ENCODE measurements at regions not wholly inside any gene's neighbourhood (a gene's known extent, or its start where the extent isn't known, plus 50 kb on each side); places are given as distances from the start of the nearest gene placed in this dataset.

- no peak for DNase-seq
These were observed 475.7 kb upstream of the CDH2 start for GRCh38 chr18:28652654-28653053.

- no peak for DNase-seq
These were observed 474.4 kb upstream of the CDH2 start for GRCh38 chr18:28651298-28651697.

GRCh38 chr18:28650860-28651259 lies 473.9 kb upstream of the CDH2 start:
- no peak for DNase-seq

- DNase-seq: no peak
These were observed 471.0 kb upstream of the CDH2 start for GRCh38 chr18:28647961-28648360.

- no peak for DNase-seq
These were observed 461.0 kb upstream of the CDH2 start for GRCh38 chr18:28637897-28638296.

- DNase-seq: no peak
These were observed 458.6 kb upstream of the CDH2 start for GRCh38 chr18:28635530-28635929.

GRCh38 chr18:28626756-28627155 lies 449.8 kb upstream of the CDH2 start:
- no peak for DNase-seq

- no peak for DNase-seq
These were observed 431.1 kb upstream of the CDH2 start for GRCh38 chr18:28607991-28608390.

GRCh38 chr18:28606686-28607085 lies 429.8 kb upstream of the CDH2 start:
- DNase-seq: no peak

- DNase-seq: no peak
These were observed 425.5 kb upstream of the CDH2 start for GRCh38 chr18:28602391-28602790.

- DNase-seq: no peak
These were observed 417.1 kb upstream of the CDH2 start for GRCh38 chr18:28594034-28594433.

- DNase-seq: no peak
These were observed 412.1 kb upstream of the CDH2 start for GRCh38 chr18:28588884-28589549.

GRCh38 chr18:28584731-28585130 lies 407.8 kb upstream of the CDH2 start:
- no peak for DNase-seq

GRCh38 chr18:28582724-28583123 lies 405.8 kb upstream of the CDH2 start:
- no peak for DNase-seq

- no peak for DNase-seq
These were observed 404.7 kb upstream of the CDH2 start for GRCh38 chr18:28581521-28582071.

GRCh38 chr18:28576941-28577340 lies 400.0 kb upstream of the CDH2 start:
- no peak for DNase-seq

GRCh38 chr18:28575123-28575522 lies 398.2 kb upstream of the CDH2 start:
- DNase-seq: no peak

GRCh38 chr18:28574175-28574574 lies 397.2 kb upstream of the CDH2 start:
- no peak for DNase-seq

- DNase-seq: no peak
These were observed 395.0 kb upstream of the CDH2 start for GRCh38 chr18:28571929-28572328.

GRCh38 chr18:28560331-28560730 lies 383.4 kb upstream of the CDH2 start:
- no peak for DNase-seq

- DNase-seq: no peak
These were observed 382.6 kb upstream of the CDH2 start for GRCh38 chr18:28559511-28559910.

GRCh38 chr18:28541934-28542333 lies 365.0 kb upstream of the CDH2 start:
- DNase-seq: no peak

- DNase-seq: no peak
These were observed 364.5 kb upstream of the CDH2 start for GRCh38 chr18:28541276-28541930.

- no peak for DNase-seq
These were observed 352.7 kb upstream of the CDH2 start for GRCh38 chr18:28529644-28530043.

- no peak for DNase-seq
These were observed 349.3 kb upstream of the CDH2 start for GRCh38 chr18:28526196-28526595.
